Muscle of back (tissue), 3 donors: ENCODE measurements at regions not wholly inside any gene's neighbourhood (a gene's known extent, or its start where the extent isn't known, plus 50 kb on each side); places are given as distances from the start of the nearest gene placed in this dataset.
"Not testable (repeated sequence)": the region's sequence is repeated elsewhere in the genome, so short reads cannot be mapped to it uniquely, and the experiment has no call there.

ENCODE experiments used
- DNase-seq, 3 donors: peaks; one replicate each; pipeline versions ENCODE4 v3.0.0 to v3.0.0-alpha.2; 2013

GRCh38 chr1:194437135-194437534, 1250.7 kb upstream of the B3GALT2 start:
- DNase-seq = no peak

DNA sequence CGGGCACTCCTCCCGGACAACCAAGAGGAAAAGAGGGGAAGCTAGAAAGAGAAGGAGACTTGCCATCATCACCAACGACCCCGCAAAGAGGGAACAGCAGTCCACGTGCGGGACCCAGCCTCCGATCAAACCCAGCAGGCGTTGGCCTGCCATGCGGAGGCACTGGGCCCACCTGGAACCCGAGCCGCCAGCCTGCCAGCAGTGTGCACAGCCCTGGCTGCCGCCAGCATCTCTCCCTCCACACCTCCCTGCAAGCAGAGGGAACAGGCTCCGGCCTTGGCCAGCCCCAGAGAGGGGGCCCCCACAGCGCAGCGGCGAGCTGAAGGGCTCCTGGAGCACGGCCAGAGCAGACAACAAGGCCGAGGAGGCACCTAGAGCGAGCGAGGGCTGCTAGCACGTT, 1244.7 kb upstream of the B3GALT2 start:
- no peak for DNase-seq

DNA sequence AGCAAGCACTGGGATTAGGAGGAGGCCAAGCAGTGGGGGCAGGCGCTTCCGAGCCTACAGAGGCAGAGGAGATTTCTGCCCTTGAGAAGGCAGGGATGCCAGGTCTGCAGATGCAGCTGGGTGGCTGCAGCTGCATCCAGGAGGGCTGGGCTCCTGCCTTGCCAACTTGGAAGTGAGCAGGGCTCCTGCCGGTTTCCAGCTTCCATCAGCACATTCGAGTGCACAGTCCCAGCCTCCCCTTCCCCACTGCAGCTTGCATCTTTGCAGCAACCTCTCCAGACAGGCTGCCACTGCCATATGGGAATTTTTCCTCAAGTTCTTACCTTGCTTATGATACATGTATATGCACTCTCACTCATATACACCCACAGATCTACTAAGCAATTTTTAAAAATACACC, 1234.3 kb upstream of the B3GALT2 start:
- no peak for DNase-seq

GRCh38 chr1:194419721-194420120, 1233.3 kb upstream of the B3GALT2 start:
- no peak for DNase-seq

- DNase-seq = no peak
Measured at GRCh38 chr1:194410756-194411155, 1224.3 kb upstream of the B3GALT2 start.

GRCh38 chr1:194407238-194407637, 1220.8 kb upstream of the B3GALT2 start:
- DNase-seq = peak in 1 of 3 donors; percentile 6

GRCh38 chr1:194394676-194395075, 1208.3 kb upstream of the B3GALT2 start:
- no peak for DNase-seq

- no peak for DNase-seq
Measured at GRCh38 chr1:194387531-194387930, 1201.1 kb upstream of the B3GALT2 start.

DNA sequence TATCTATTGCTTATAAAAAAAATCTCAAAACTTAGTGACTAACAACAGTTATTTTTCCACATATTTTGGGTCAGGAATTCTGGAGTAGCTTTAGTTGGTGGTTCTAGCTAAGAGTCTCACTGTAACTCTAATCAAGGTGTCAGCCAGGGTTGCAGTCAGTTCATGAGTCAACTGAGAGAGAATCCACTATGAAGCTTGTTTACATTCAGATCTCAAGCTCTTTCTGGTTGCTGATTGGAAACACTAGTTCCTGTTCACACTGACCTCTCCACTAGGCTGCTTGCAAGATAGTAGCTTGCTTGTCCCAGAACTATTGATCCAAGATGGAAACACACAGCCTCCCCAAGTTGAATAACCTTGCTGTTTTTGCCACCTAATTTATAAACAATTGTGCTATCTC, 1192.1 kb upstream of the B3GALT2 start:
- DNase-seq = no peak

GRCh38 chr1:194374649-194375048, 1188.2 kb upstream of the B3GALT2 start:
- no peak for DNase-seq

GRCh38 chr1:194372266-194372665, 1185.9 kb upstream of the B3GALT2 start:
- DNase-seq = no peak

GRCh38 chr1:194369622-194370021, 1183.2 kb upstream of the B3GALT2 start:
- DNase-seq = no peak

- DNase-seq = peak in 1 of 3 donors; percentile 32
Measured at GRCh38 chr1:194369060-194369459, 1182.6 kb upstream of the B3GALT2 start.

DNA sequence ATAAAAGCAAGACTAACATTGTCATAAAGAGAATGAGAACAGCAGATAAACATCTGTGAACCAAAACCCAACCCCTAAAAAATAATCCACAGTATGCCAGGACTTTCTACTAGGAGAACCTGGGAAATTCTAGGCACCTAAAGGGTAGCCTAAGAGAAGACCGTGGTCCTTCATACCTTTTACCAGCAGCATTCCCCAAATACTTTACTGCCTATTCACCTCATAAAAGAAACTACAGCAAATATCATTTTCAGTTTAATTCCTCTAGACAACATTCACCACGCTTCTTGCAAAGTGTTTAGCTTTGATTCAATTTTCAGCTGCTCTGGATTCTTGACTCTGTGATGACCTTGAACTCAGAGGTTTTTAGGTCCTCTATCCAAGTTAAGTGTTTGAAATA, 1180.7 kb upstream of the B3GALT2 start:
- DNase-seq = no peak

DNA sequence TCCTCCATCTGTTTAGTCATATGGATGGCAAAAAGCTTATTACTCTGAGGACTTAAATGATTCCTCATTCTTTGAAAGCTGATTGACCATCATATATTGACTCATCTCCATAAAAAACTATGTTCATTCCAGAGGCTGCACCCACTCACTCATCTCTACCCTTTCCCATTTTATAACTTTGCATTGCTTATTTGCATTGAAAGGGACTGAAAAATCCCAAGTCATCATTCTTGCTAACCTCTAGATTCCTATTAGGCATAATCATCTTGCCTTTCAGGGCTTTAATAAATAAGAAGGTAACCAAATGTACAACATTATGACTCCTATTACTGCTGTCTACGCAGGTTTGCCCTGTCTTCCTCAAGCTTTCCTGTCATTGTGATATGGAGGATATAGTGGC, 1180.3 kb upstream of the B3GALT2 start:
- peak in 1 of 3 donors; percentile 21 for DNase-seq

DNA sequence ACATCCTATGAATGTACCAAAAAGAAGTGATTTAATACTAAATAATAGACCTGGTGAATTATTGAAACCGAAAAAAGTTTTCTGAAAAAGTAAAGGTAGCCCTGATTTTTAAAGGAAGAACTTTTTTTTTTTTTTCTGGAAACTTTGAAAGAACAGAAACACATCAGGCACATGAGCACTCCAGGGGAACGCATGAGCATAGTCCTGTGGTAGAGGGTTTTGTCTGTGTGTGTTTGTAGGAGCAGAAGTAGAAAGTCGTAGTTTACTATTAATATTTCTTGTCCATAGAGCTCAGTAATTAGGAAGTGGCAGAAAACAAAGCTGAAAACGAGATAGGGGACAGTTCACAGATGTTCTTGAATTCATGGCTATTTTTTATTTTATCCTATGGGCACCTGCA, 1175.9 kb upstream of the B3GALT2 start:
- DNase-seq = no peak

- DNase-seq = no peak
Measured at GRCh38 chr1:194361374-194362131, 1175.1 kb upstream of the B3GALT2 start.

GRCh38 chr1:194358208-194358581, 1171.8 kb upstream of the B3GALT2 start:
- DNase-seq = no peak

- DNase-seq = not testable (repeated sequence)
Measured at GRCh38 chr1:194357573-194358207, 1171.3 kb upstream of the B3GALT2 start.

GRCh38 chr1:194355488-194356106, 1169.2 kb upstream of the B3GALT2 start:
- DNase-seq = no peak

DNA sequence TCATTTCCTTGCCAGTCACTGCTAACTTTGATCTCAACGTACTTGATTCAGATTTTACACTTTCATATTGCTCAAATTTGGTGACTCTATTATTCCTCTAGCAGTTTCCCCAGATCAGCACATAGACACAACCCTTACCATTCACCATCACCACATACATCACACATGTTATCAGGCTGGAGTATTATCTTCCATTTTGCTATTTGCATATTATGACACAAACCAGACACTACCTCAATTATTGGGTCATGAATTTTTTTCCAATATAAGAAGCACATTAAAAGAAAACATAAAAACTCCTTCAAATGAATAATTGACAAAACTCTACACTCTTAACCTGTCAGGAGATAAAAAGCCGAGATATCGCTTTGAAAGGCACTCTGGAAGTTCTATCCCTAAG, 1166.7 kb upstream of the B3GALT2 start:
- no peak for DNase-seq

GRCh38 chr1:194347200-194347599, 1160.8 kb upstream of the B3GALT2 start:
- DNase-seq = peak in 1 of 3 donors; percentile 7
